ENCODE measurements at regions not wholly inside any gene's neighbourhood (a gene's known extent, or its start where the extent isn't known, plus 50 kb on each side); places are given as distances from the start of the nearest gene placed in this dataset.

DNA sequence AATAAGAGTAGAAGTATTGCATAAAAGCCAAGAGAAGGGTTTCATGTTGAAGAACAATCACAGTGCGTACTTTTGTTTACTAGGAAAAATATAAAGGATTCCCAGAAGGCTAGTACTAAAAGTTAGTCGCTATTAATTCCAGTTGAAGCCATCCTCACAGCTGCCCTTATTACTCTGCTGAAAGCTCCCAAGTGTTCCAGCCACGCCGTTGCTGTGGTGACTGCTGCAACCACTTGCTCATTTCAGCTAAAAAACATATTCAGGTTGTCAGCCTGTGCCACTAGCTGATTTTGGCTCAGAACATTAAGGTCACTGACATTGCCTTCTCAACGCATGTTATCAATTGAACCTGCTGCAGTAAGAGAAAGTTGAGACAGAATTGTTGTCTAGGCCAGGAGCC, 87.1 kb upstream of the FNDC3A start:
- no peak for DNase-seq (ENCODE audit: low read depth in 1 of 2, low spot score in 2 of 2)
- FAIRE-seq: no peak
- Histone ChIP-seq H3K4me2 (ENCODE audit: insufficient read depth in 1 of 2, low read depth in 2 of 2, low read length in 2 of 2) (no peak overlapping the region), H3K4me1 (replicated peaks in 1 of 4; ENCODE audit: control insufficient read depth in 3 of 4, insufficient read depth in 4 of 4, low read length in 3 of 4) (peaks cover 0 to 4% (median 0%) of the 10 kb centered on the region in 4 experiments; a peak in 1 of 7 replicates), H4K91ac (replicated peaks; ENCODE audit: insufficient read length, low read length) (no peak overlapping the region), H3K4me3 (ENCODE audit: extremely low read depth in 1 of 4, insufficient read depth in 2 of 4, low read depth in 3 of 4, low read length in 4 of 4) (no peak overlapping the region), H3K9ac (replicated peaks in 1 of 4; ENCODE audit: extremely low read depth in 1 of 4, low read depth in 3 of 4, low read length in 3 of 4) (no peak overlapping the region), H3K36me3 (ENCODE audit: control insufficient read depth in 2 of 4, insufficient read depth in 4 of 4, low read length in 3 of 4) (no peaks in the 10 kb centered on the region), H3K4ac (replicated peaks; ENCODE audit: insufficient read length, low read depth, low read length) (no peak overlapping the region), H3K18ac (ENCODE audit: extremely low read depth, low read length) (no peak overlapping the region), H3K56ac (replicated peaks; ENCODE audit: insufficient read length, low read depth, low read length) (no peak overlapping the region), H2BK5ac (ENCODE audit: low read depth, low read length) (no peak overlapping the region), H3K23me2 (ENCODE audit: low read depth, low read length) (no peaks in the 10 kb centered on the region), H3K9me3 (ENCODE audit: insufficient read depth in 2 of 2, low read depth in 1 of 2, low read length in 1 of 2) (no peaks in the 10 kb centered on the region), H4K8ac (ENCODE audit: extremely low read depth, insufficient read depth, low read length) (no peak overlapping the region), H3K23ac (ENCODE audit: insufficient read length) (no peak overlapping the region), H2BK15ac (ENCODE audit: low read length) (no peak overlapping the region), H2BK20ac (ENCODE audit: low read length) (no peak overlapping the region), H2AK5ac (ENCODE audit: low read depth, low read length) (no peak overlapping the region), H3K27ac (ENCODE audit: low read depth, low read length) (no peak overlapping the region), H2BK12ac (ENCODE audit: low read depth, low read length) (no peak overlapping the region), H4K20me1 (replicated peaks in 1 of 2; ENCODE audit: control insufficient read depth in 1 of 2, insufficient read depth in 2 of 2, low read length in 2 of 2) (no peaks in the 10 kb centered on the region), H4K5ac (ENCODE audit: insufficient read length, low read depth, low read length) (no peak overlapping the region), H3K79me2 (ENCODE audit: control insufficient read depth in 1 of 2, insufficient read depth in 2 of 2, low read length in 2 of 2) (no peaks in the 10 kb centered on the region), H2BK120ac (replicated peaks; ENCODE audit: low read depth, low read length) (no peak overlapping the region), H2AFZ (ENCODE audit: low read length) (no peak overlapping the region), H3K27me3 (replicated peaks in 1 of 4; ENCODE audit: control insufficient read depth in 3 of 4, extremely low read depth in 1 of 4, insufficient read depth in 3 of 4, low read length in 3 of 4) (no peaks in the 10 kb centered on the region; a peak in 1 of 7 replicates), H3K79me1 (ENCODE audit: low read depth, low read length) (no peaks in the 10 kb centered on the region), H3K14ac (ENCODE audit: insufficient read length) (no peak overlapping the region)
- WGBS, 2 experiments (ENCODE audit: extremely low coverage in 1 of 2, insufficient coverage in 1 of 2, insufficient read length in 1 of 2, insufficient replicate concordance in 2 of 2, low coverage in 1 of 2, low lambda C conversion rate in 2 of 2, missing lambda C conversion rate in 1 of 2): 92% methylated on average over 5 of the region's 5 CpGs; no CpG with 5 or more reads in 1 of the 2 experiments
- CTCF ChIA-PET (ENCODE audit: partially characterized antibody): no interaction called here
- POLR2A ChIA-PET (ENCODE audit: partially characterized antibody): no interaction called here
- TF ChIP-seq KDM4A (IDR thresholded peaks at IDR 0.05; ENCODE audit: low read depth, low read length, severe bottlenecking) (no peak), PHF8 (conservative IDR thresholded peaks at IDR 0.05; ENCODE audit: low read depth, low read length) (no peak), BRCA1 (IDR thresholded peaks at IDR 0.05; ENCODE audit: low read depth, low read length) (no peak), TAF1 (IDR thresholded peaks at IDR 0.05; ENCODE audit: low read depth, low read length) (no peak), SIX5 (IDR thresholded peaks at IDR 0.05; ENCODE audit: low read depth, low read length) (no peak)
